GM23248 (cell line): ENCODE measurements at regions not wholly inside any gene's neighbourhood (a gene's known extent, or its start where the extent isn't known, plus 50 kb on each side); places are given as distances from the start of the nearest gene placed in this dataset.

Source experiments
- DNase-seq: peaks from one replicate; pipeline ENCODE4 v3.0.0-alpha.2; 2015
- H2AFZ ChIP-seq: fragments of 200-600 bp; sonication (generic); 2 replicates; pipeline ENCODE4 v1.6.1; 2016; ENCODE audit warnings: antibody characterized with exemption
- H3F3A ChIP-seq: fragments of 200-600 bp; sonication (generic); 2 replicates; pipeline ENCODE4 v1.6.1; 2016; ENCODE audit warnings: mild to moderate bottlenecking, antibody characterized with exemption, mixed run types; ENCODE audit not compliant: insufficient read depth
- H3K27ac ChIP-seq: fragments of 200-600 bp; sonication (generic); 2 replicates; pipeline ENCODE4 v1.5.1; 2016; ENCODE audit warnings: mild to moderate bottlenecking
- H3K27me3 ChIP-seq: fragments of 200-600 bp; sonication (generic); replicated peaks from 2 replicates; pipeline ENCODE4 v1.6.1; 2016; ENCODE audit warnings: mild to moderate bottlenecking; ENCODE audit not compliant: insufficient read depth
- H3K36me3 ChIP-seq: fragments of 200-600 bp; sonication (generic); 2 replicates; pipeline ENCODE4 v1.6.1; 2016; ENCODE audit warnings: low read depth, mild to moderate bottlenecking
- H3K4me1 ChIP-seq: fragments of 200-600 bp; sonication (generic); 2 replicates; pipeline ENCODE4 v1.6.1; 2016; ENCODE audit warnings: mild to moderate bottlenecking; ENCODE audit not compliant: insufficient read depth
- H3K4me2 ChIP-seq: fragments of 200-600 bp; sonication (generic); one replicate; pipeline ENCODE4 v1.6.1; 2016; ENCODE audit warnings: mild to moderate bottlenecking; ENCODE audit not compliant: unreplicated experiment
- H3K4me3 ChIP-seq: fragments of 200-600 bp; sonication (generic); 2 replicates; pipeline ENCODE4 v1.5.1; 2016; ENCODE audit warnings: mild to moderate bottlenecking
- H3K79me2 ChIP-seq: fragments of 200-600 bp; sonication (generic); 2 replicates; pipeline ENCODE4 v1.6.1; 2016; ENCODE audit warnings: mild to moderate bottlenecking; ENCODE audit not compliant: insufficient read depth
- H3K9ac ChIP-seq: fragments of 200-600 bp; sonication (generic); 2 replicates; pipeline ENCODE4 v1.6.1; 2016; ENCODE audit warnings: mild to moderate bottlenecking
- H3K9me2 ChIP-seq: fragments of 200-600 bp; sonication (generic); 2 replicates; pipeline ENCODE4 v1.6.1; 2016; ENCODE audit warnings: mixed run types, mild to moderate bottlenecking, moderate library complexity; ENCODE audit not compliant: insufficient read depth
- H3K9me3 ChIP-seq: fragments of 200-600 bp; sonication (generic); one replicate; pipeline ENCODE4 v1.6.1; 2017; ENCODE audit warnings: low read depth
- H4K20me1 ChIP-seq: fragments of 200-600 bp; sonication (generic); 2 replicates; pipeline ENCODE4 v1.6.0; 2016; ENCODE audit not compliant: insufficient read depth
- EZH2 ChIP-seq: fragments of 200-600 bp; sonication (generic); IDR thresholded peaks from 2 replicates; pipeline ENCODE4 v1.6.1; 2018; ENCODE audit warnings: antibody characterized with exemption, mild to moderate bottlenecking; ENCODE audit not compliant: insufficient read depth, poor library complexity, severe bottlenecking
- EZH2phosphoT487 ChIP-seq: fragments of 200-600 bp; sonication (generic); IDR thresholded peaks from 2 replicates; pipeline ENCODE4 v1.6.1; 2018; ENCODE audit warnings: antibody characterized with exemption, moderate library complexity, mild to moderate bottlenecking, low read depth; ENCODE audit not compliant: insufficient read depth
- WGBS, 2 experiments: methylation state at CpG; one replicate each; pipeline ENCODE4 v1.1.6; 2015 to 2017; ENCODE audit warnings: low lambda C conversion rate in 2 of 2, low coverage in 1 of 2; ENCODE audit errors: missing lambda C conversion rate in 2 of 2; 5-methylcytosine and 5-hydroxymethylcytosine counted together
- in situ Hi-C: fragments of 300-500 bp; cut with MboI; formaldehyde crosslinking; loops from 2 replicates; pipeline ENCODE4 v1.15.0; 2020

GRCh38 chr1:162937716-162938395 lies 76.9 kb upstream of the CCDC190 start:
- H4K20me1 ChIP-seq = no peaks in the 10 kb centered on the region
- H3K36me3 ChIP-seq = no peaks in the 10 kb centered on the region
- no peak overlapping the region for H3K9ac ChIP-seq
- H3K27me3 ChIP-seq = no peaks in the 10 kb centered on the region
- no peak overlapping the region for H2AFZ ChIP-seq
- H3K9me3 ChIP-seq = no peaks in the 10 kb centered on the region
- no peak overlapping the region for H3K4me2 ChIP-seq
- peaks cover under 1% of the 10 kb centered on the region; the same call in 1 of the 2 replicates for H3K4me1 ChIP-seq
- in situ Hi-C loops = no loop called here
- no peak overlapping the region for H3K27ac ChIP-seq
- no peak overlapping the region for H3K4me3 ChIP-seq
- no peaks in the 10 kb centered on the region for H3K79me2 ChIP-seq
- WGBS, 2 experiments = 57 to 61% methylated on average over 5 of the region's 5 CpGs
- no peak for TF ChIP-seq EZH2phosphoT487
- TF ChIP-seq EZH2 = no peak
- H3K9me2 ChIP-seq = no peaks in the 10 kb centered on the region
- H3F3A ChIP-seq = no peaks in the 10 kb centered on the region
- DNase-seq = no peak

- H3K4me3 ChIP-seq = no peak overlapping the region
- no peak for DNase-seq
- no peaks in the 10 kb centered on the region for H3K36me3 ChIP-seq
- H3K9me3 ChIP-seq = no peaks in the 10 kb centered on the region
- H4K20me1 ChIP-seq = no peaks in the 10 kb centered on the region
- no peaks in the 10 kb centered on the region for H3K27me3 ChIP-seq
- no peak overlapping the region for H2AFZ ChIP-seq
- no peaks in the 10 kb centered on the region for H3F3A ChIP-seq
- TF ChIP-seq EZH2phosphoT487 = no peak
- TF ChIP-seq EZH2 = no peak
- H3K79me2 ChIP-seq = no peaks in the 10 kb centered on the region
- no peak overlapping the region for H3K4me2 ChIP-seq
- H3K9me2 ChIP-seq = no peaks in the 10 kb centered on the region
- H3K27ac ChIP-seq = no peak overlapping the region
- no peak overlapping the region for H3K9ac ChIP-seq
- no peaks in the 10 kb centered on the region for H3K4me1 ChIP-seq
- 36 to 53% methylated on average over 3 of the region's 3 CpGs for WGBS, 2 experiments
- in situ Hi-C loops = no loop called here
Measured at GRCh38 chr1:162930976-162931560, 70.1 kb upstream of the CCDC190 start.

- Histone ChIP-seq H4K20me1 (no peaks in the 10 kb centered on the region), H3K9me3 (no peaks in the 10 kb centered on the region), H3K4me3 (no peak overlapping the region), H3K27ac (no peak overlapping the region), H3K79me2 (no peaks in the 10 kb centered on the region), H3K4me1 (no peaks in the 10 kb centered on the region), H3F3A (no peaks in the 10 kb centered on the region), H3K9me2 (no peaks in the 10 kb centered on the region), H3K9ac (no peak overlapping the region), H3K36me3 (no peaks in the 10 kb centered on the region), H2AFZ (no peak overlapping the region), H3K4me2 (no peak overlapping the region), H3K27me3 (no peaks in the 10 kb centered on the region)
- no peak for DNase-seq
- in situ Hi-C loops = no loop called here
- TF ChIP-seq EZH2phosphoT487 (no peak), EZH2 (no peak)
Measured at GRCh38 chr1:162930532-162930931, 69.6 kb upstream of the CCDC190 start.

- no peak overlapping the region for H2AFZ ChIP-seq
- H3K9me2 ChIP-seq = no peaks in the 10 kb centered on the region
- no peaks in the 10 kb centered on the region for H3K36me3 ChIP-seq
- no peaks in the 10 kb centered on the region for H3K27me3 ChIP-seq
- 48 to 55% methylated on average over 3 of the region's 3 CpGs for WGBS, 2 experiments
- no peak for TF ChIP-seq EZH2phosphoT487
- no peaks in the 10 kb centered on the region for H3K79me2 ChIP-seq
- H3K4me2 ChIP-seq = no peak overlapping the region
- in situ Hi-C loops = no loop called here
- no peaks in the 10 kb centered on the region for H3K4me1 ChIP-seq
- no peak overlapping the region for H3K9ac ChIP-seq
- no peak overlapping the region for H3K27ac ChIP-seq
- H3F3A ChIP-seq = no peaks in the 10 kb centered on the region
- H3K9me3 ChIP-seq = no peaks in the 10 kb centered on the region
- H3K4me3 ChIP-seq = no peak overlapping the region
- no peak for DNase-seq
- no peaks in the 10 kb centered on the region for H4K20me1 ChIP-seq
Measured at GRCh38 chr1:162929177-162929576, 68.2 kb upstream of the CCDC190 start.

GRCh38 chr1:162928141-162928540 lies 67.2 kb upstream of the CCDC190 start:
- no peak for DNase-seq
- no peak overlapping the region for H3K4me2 ChIP-seq
- no peaks in the 10 kb centered on the region for H3K27me3 ChIP-seq
- no peak overlapping the region for H2AFZ ChIP-seq
- no peaks in the 10 kb centered on the region for H3K36me3 ChIP-seq
- H3K4me1 ChIP-seq = no peaks in the 10 kb centered on the region
- H3K9ac ChIP-seq = no peak overlapping the region
- 25 to 57% methylated on average over 1 of the region's 1 CpG for WGBS, 2 experiments
- H3F3A ChIP-seq = no peaks in the 10 kb centered on the region
- TF ChIP-seq EZH2phosphoT487 = no peak
- no peaks in the 10 kb centered on the region for H3K79me2 ChIP-seq
- H3K4me3 ChIP-seq = no peak overlapping the region
- H4K20me1 ChIP-seq = no peaks in the 10 kb centered on the region
- no peak overlapping the region for H3K27ac ChIP-seq
- in situ Hi-C loops = no loop called here
- H3K9me2 ChIP-seq = no peaks in the 10 kb centered on the region
- no peaks in the 10 kb centered on the region for H3K9me3 ChIP-seq
